GM23338 (cell line): ENCODE measurements at regions not wholly inside any gene's neighbourhood (a gene's known extent, or its start where the extent isn't known, plus 50 kb on each side); places are given as distances from the start of the nearest gene placed in this dataset.

ENCODE experiments used
- ATAC-seq: fragments of 200-7000 bp; cut with Tn5 transposase; 3 replicates; pipeline ENCODE4 v1.9.1; 2020
- DNase-seq: peaks from one replicate; pipeline ENCODE4 v3.0.0-alpha.2; 2015; ENCODE audit warnings: low spot score
- H2AFZ ChIP-seq: fragments of 200-600 bp; sonication (generic); 2 replicates; pipeline ENCODE4 v1.8.0; 2016; ENCODE audit warnings: antibody characterized with exemption, mild to moderate bottlenecking, moderate library complexity
- H3F3A ChIP-seq: fragments of 200-600 bp; sonication (generic); replicated peaks from 2 replicates; pipeline ENCODE4 v1.8.0; 2017; ENCODE audit warnings: antibody characterized with exemption, mixed run types, low read depth
- H3K27ac ChIP-seq: fragments of 200-600 bp; sonication (generic); 2 replicates; pipeline ENCODE4 v1.6.1; 2016; ENCODE audit warnings: low read depth
- H3K27me3 ChIP-seq: fragments of 200-600 bp; sonication (generic); 2 replicates; pipeline ENCODE4 v1.8.0; 2016; ENCODE audit warnings: mild to moderate bottlenecking, mixed run types, moderate library complexity; ENCODE audit not compliant: insufficient read depth
- H3K36me3 ChIP-seq: fragments of 200-600 bp; sonication (generic); 2 replicates; pipeline ENCODE4 v1.8.0; 2016; ENCODE audit warnings: mild to moderate bottlenecking; ENCODE audit not compliant: insufficient read depth
- H3K4me1 ChIP-seq: fragments of 200-600 bp; sonication (generic); 2 replicates; pipeline ENCODE4 v1.8.0; 2016; ENCODE audit warnings: mild to moderate bottlenecking, moderate library complexity; ENCODE audit not compliant: insufficient read depth
- H3K4me2 ChIP-seq: fragments of 200-600 bp; sonication (generic); 2 replicates; pipeline ENCODE4 v1.7.1; 2017; ENCODE audit warnings: mixed run types
- H3K4me3 ChIP-seq: fragments of 200-600 bp; sonication (generic); 2 replicates; pipeline ENCODE4 v1.6.1; 2016; ENCODE audit warnings: mixed run types
- H3K79me2 ChIP-seq: fragments of 200-600 bp; sonication (generic); replicated peaks from 2 replicates; pipeline ENCODE4 v1.8.0; 2017; ENCODE audit warnings: mild to moderate bottlenecking; ENCODE audit not compliant: insufficient read depth
- H3K9me2 ChIP-seq: fragments of 200-600 bp; sonication (generic); 2 replicates; pipeline ENCODE4 v1.8.0; 2017; ENCODE audit not compliant: insufficient read depth
- H4K20me1 ChIP-seq: fragments of 200-600 bp; sonication (generic); replicated peaks from 2 replicates; pipeline ENCODE4 v1.8.0; 2017; ENCODE audit warnings: mild to moderate bottlenecking; ENCODE audit not compliant: insufficient read depth
- H3K27ac Mint-ChIP-seq: 2 replicates; pipeline ENCODE4 v1.8.0; 2020; ENCODE audit warnings: inconsistent platforms, mild to moderate bottlenecking, moderate library complexity, mixed read lengths
- H3K27me3 Mint-ChIP-seq: 3 replicates; pipeline ENCODE4 v1.8.0; 2022; ENCODE audit warnings: low read depth, mild to moderate bottlenecking, moderate library complexity, mixed read lengths, inconsistent platforms; ENCODE audit not compliant: insufficient read depth, poor library complexity
- H3K36me3 Mint-ChIP-seq: 3 replicates; pipeline ENCODE4 v1.8.0; 2021; ENCODE audit warnings: low read depth, mild to moderate bottlenecking, inconsistent platforms, moderate library complexity, mixed read lengths
- H3K4me1 Mint-ChIP-seq: 3 replicates; pipeline ENCODE4 v1.8.0; 2020; ENCODE audit warnings: mild to moderate bottlenecking, inconsistent platforms, mixed read lengths
- H3K4me3 Mint-ChIP-seq: 3 replicates; pipeline ENCODE4 v1.8.0; 2021; ENCODE audit warnings: moderate library complexity, mild to moderate bottlenecking, inconsistent platforms, mixed read lengths
- H3K9me3 Mint-ChIP-seq: 3 replicates; pipeline ENCODE4 v1.8.0; 2020; ENCODE audit warnings: moderate library complexity, mild to moderate bottlenecking, inconsistent platforms, mixed read lengths
- CREB1 ChIP-seq: fragments of 250-450 bp; sonication (Bioruptor Pico); IDR thresholded peaks from 2 replicates; pipeline ENCODE4 v1.5.0; 2020; ENCODE audit warnings: low read depth, mild to moderate bottlenecking, moderate library complexity
- EZH2phosphoT487 ChIP-seq: fragments of 200-600 bp; sonication (generic); IDR thresholded peaks from one replicate; pipeline ENCODE4 v1.8.1; 2018; ENCODE audit warnings: antibody characterized with exemption; ENCODE audit not compliant: unreplicated experiment
- JUNB ChIP-seq: IDR thresholded peaks from one replicate; pipeline ENCODE4 v1.6.1; 2016; ENCODE audit warnings: antibody characterized with exemption; ENCODE audit not compliant: unreplicated experiment
- NANOG ChIP-seq: IDR thresholded peaks from 2 replicates; pipeline ENCODE4 v1.6.1; 2016; ENCODE audit warnings: antibody characterized with exemption, borderline replicate concordance
- STAT1 ChIP-seq: IDR thresholded peaks from one replicate; pipeline ENCODE4 v1.6.1; 2016; ENCODE audit warnings: antibody characterized with exemption; ENCODE audit not compliant: unreplicated experiment
- TF ChIP-seq, protein P1 (sequence below): fragments of 250-450 bp; sonication (Bioruptor Pico); IDR thresholded peaks from 2 replicates; pipeline ENCODE4 v1.5.0; 2020; ENCODE audit warnings: mild to moderate bottlenecking, moderate library complexity

DNA sequence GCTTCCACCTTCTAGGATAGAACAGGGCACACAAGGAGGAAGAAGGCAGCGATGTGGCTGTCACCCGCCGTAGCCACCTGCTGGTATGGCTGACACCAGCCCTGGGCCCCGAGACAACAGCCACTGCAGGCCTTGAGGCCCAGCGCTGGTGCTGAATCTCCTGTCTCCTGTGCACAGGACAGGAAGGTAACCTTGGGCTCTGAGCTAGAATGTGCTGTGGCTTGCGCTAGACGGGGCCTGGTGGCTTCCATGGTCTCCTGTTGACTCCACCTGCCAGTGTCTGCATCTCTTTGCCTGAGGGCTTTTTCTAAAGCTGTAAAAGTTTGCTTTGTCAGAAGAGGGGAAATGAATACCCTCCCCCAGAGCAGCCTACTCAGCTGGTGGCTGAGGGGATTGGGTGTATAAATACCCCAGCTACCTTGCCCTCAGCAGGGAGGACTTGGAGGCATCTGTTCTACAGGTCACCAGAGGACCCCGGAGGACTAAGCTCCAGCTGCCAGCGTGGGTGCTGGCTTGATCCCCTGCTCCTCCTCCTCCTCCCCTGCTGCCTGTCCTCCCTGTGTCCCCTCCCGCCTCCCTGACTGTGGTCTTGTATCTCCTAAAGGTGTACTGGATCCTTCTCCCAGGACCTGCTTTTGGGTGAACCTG is 76.1 kb upstream of the SDK2 start:
- Mint-ChIP-seq H3K4me1 (peaks cover 16% of the 10 kb centered on the region), H3K27ac (no peak overlapping the region), H3K4me3 (no peak overlapping the region), H3K9me3 (no peaks in the 10 kb centered on the region), H3K27me3 (peaks cover 8% of the 10 kb centered on the region), H3K36me3 (no peaks in the 10 kb centered on the region)
- H3K9me2 ChIP-seq, result no peaks in the 10 kb centered on the region
- no peaks in the 10 kb centered on the region for H4K20me1 ChIP-seq
- H3K4me1 ChIP-seq, result no peaks in the 10 kb centered on the region
- peak overlapping the region; percentile 52; the same call in 1 of the 2 replicates for H2AFZ ChIP-seq
- H3F3A ChIP-seq, result no peaks in the 10 kb centered on the region
- no peak overlapping the region for H3K27ac ChIP-seq
- H3K36me3 ChIP-seq, result no peaks in the 10 kb centered on the region
- no peak overlapping the region for H3K4me3 ChIP-seq
- TF ChIP-seq, protein P1, sequence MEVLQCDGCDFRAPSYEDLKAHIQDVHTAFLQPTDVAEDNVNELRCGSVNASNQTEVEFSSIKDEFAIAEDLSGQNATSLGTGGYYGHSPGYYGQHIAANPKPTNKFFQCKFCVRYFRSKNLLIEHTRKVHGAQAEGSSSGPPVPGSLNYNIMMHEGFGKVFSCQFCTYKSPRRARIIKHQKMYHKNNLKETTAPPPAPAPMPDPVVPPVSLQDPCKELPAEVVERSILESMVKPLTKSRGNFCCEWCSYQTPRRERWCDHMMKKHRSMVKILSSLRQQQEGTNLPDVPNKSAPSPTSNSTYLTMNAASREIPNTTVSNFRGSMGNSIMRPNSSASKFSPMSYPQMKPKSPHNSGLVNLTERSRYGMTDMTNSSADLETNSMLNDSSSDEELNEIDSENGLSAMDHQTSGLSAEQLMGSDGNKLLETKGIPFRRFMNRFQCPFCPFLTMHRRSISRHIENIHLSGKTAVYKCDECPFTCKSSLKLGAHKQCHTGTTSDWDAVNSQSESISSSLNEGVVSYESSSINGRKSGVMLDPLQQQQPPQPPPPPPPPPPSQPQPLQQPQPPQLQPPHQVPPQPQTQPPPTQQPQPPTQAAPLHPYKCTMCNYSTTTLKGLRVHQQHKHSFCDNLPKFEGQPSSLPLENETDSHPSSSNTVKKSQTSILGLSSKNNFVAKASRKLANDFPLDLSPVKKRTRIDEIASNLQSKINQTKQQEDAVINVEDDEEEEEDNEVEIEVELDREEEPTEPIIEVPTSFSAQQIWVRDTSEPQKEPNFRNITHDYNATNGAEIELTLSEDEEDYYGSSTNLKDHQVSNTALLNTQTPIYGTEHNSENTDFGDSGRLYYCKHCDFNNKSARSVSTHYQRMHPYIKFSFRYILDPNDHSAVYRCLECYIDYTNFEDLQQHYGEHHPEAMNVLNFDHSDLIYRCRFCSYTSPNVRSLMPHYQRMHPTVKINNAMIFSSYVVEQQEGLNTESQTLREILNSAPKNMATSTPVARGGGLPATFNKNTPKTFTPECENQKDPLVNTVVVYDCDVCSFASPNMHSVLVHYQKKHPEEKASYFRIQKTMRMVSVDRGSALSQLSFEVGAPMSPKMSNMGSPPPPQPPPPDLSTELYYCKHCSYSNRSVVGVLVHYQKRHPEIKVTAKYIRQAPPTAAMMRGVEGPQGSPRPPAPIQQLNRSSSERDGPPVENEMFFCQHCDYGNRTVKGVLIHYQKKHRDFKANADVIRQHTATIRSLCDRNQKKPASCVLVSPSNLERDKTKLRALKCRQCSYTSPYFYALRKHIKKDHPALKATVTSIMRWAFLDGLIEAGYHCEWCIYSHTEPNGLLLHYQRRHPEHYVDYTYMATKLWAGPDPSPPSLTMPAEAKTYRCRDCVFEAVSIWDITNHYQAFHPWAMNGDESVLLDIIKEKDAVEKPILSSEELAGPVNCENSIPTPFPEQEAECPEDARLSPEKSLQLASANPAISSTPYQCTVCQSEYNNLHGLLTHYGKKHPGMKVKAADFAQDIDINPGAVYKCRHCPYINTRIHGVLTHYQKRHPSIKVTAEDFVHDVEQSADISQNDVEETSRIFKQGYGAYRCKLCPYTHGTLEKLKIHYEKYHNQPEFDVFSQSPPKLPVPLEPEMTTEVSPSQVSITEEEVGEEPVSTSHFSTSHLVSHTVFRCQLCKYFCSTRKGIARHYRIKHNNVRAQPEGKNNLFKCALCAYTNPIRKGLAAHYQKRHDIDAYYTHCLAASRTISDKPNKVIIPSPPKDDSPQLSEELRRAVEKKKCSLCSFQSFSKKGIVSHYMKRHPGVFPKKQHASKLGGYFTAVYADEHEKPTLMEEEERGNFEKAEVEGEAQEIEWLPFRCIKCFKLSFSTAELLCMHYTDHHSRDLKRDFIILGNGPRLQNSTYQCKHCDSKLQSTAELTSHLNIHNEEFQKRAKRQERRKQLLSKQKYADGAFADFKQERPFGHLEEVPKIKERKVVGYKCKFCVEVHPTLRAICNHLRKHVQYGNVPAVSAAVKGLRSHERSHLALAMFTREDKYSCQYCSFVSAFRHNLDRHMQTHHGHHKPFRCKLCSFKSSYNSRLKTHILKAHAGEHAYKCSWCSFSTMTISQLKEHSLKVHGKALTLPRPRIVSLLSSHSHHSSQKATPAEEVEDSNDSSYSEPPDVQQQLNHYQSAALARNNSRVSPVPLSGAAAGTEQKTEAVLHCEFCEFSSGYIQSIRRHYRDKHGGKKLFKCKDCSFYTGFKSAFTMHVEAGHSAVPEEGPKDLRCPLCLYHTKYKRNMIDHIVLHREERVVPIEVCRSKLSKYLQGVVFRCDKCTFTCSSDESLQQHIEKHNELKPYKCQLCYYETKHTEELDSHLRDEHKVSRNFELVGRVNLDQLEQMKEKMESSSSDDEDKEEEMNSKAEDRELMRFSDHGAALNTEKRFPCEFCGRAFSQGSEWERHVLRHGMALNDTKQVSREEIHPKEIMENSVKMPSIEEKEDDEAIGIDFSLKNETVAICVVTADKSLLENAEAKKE (CRISPR knock-in tag), result no peak
- TF ChIP-seq STAT1 (no peak), NANOG (no peak), CREB1 (CRISPR knock-in tag) (no peak)
- H3K4me2 ChIP-seq, result no peak overlapping the region
- DNase-seq, result no peak
- H3K27me3 ChIP-seq, result no peaks in the 10 kb centered on the region
- peak; percentile 28 for ATAC-seq
- no peaks in the 10 kb centered on the region for H3K79me2 ChIP-seq

DNA sequence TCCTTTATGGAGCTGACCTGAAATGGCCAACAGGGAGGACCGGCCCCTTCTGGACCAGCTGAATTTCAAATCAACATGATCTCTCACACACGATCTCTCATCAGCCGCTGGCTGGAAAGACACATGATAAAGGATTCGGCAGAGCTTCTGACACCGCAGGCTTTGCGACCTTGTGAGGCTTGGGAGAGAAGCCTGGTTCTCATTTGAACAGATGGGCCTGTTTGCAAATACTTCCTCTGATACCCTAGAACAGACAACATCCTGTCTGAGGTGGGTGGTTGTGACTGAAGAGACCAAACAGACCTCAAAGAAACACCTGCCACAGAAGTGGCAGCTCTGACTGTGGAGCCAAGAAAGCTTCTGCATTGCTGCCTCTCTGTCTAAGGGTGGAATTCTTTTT is 77.9 kb upstream of the SDK2 start:
- H3K79me2 ChIP-seq, result no peaks in the 10 kb centered on the region
- Mint-ChIP-seq H3K4me1 (peaks cover 8% of the 10 kb centered on the region), H3K4me3 (no peak overlapping the region), H3K27ac (no peak overlapping the region), H3K27me3 (peaks cover 6% of the 10 kb centered on the region), H3K9me3 (no peaks in the 10 kb centered on the region), H3K36me3 (no peaks in the 10 kb centered on the region)
- H3F3A ChIP-seq, result no peaks in the 10 kb centered on the region
- no peaks in the 10 kb centered on the region for H3K4me1 ChIP-seq
- no peak overlapping the region for H2AFZ ChIP-seq
- ATAC-seq (no peak), DNase-seq (no peak)
- no peak overlapping the region for H3K4me3 ChIP-seq
- no peaks in the 10 kb centered on the region for H4K20me1 ChIP-seq
- no peaks in the 10 kb centered on the region for H3K36me3 ChIP-seq
- no peaks in the 10 kb centered on the region for H3K27me3 ChIP-seq
- no peaks in the 10 kb centered on the region for H3K9me2 ChIP-seq
- H3K27ac ChIP-seq, result no peak overlapping the region
- no peak overlapping the region for H3K4me2 ChIP-seq
- TF ChIP-seq STAT1 (no peak), JUNB (no peak), CREB1 (CRISPR knock-in tag) (no peak), EZH2phosphoT487 (no peak)
- TF ChIP-seq, protein P1 (CRISPR knock-in tag), result no peak
